ENCODE measurements at regions not wholly inside any gene's neighbourhood (a gene's known extent, or its start where the extent isn't known, plus 50 kb on each side); places are given as distances from the start of the nearest gene placed in this dataset.

- DNase-seq, result no peak
- TF ChIP-seq CTCF (IDR thresholded peaks at IDR 0.05), result no peak
- peaks cover 9% of the 10 kb centered on the region; the same call in 1 of the 2 replicates for H3K9me3 Mint-ChIP-seq
- H3K27me3 Mint-ChIP-seq (ENCODE audit: insufficient read depth), result no peaks in the 10 kb centered on the region
- no peak overlapping the region for H3K27ac Mint-ChIP-seq
- H3K4me1 Mint-ChIP-seq (ENCODE audit: low read depth), result peaks cover 38% of the 10 kb centered on the region
- H3K36me3 Mint-ChIP-seq (ENCODE audit: low read depth), result peaks cover 10% of the 10 kb centered on the region
- H3K4me3 Mint-ChIP-seq, result no peak overlapping the region
Measured at GRCh38 chr1:59022799-59023198, 239.0 kb upstream of the JUN start.

GRCh38 chr1:59025201-59025600 is 241.4 kb upstream of the JUN start:
- H3K27me3 Mint-ChIP-seq (ENCODE audit: insufficient read depth), result no peaks in the 10 kb centered on the region
- no peaks in the 10 kb centered on the region for H3K36me3 Mint-ChIP-seq (ENCODE audit: low read depth)
- H3K9me3 Mint-ChIP-seq, result no peaks in the 10 kb centered on the region
- TF ChIP-seq CTCF (IDR thresholded peaks at IDR 0.05), result no peak
- DNase-seq, result no peak
- H3K27ac Mint-ChIP-seq, result no peak overlapping the region
- H3K4me3 Mint-ChIP-seq, result no peak overlapping the region; the same call in 1 of the 2 replicates
- peaks cover 16% of the 10 kb centered on the region for H3K4me1 Mint-ChIP-seq (ENCODE audit: low read depth)

- H3K36me3 Mint-ChIP-seq (ENCODE audit: low read depth), result no peaks in the 10 kb centered on the region
- H3K9me3 Mint-ChIP-seq, result no peaks in the 10 kb centered on the region
- H3K27ac Mint-ChIP-seq, result no peak overlapping the region
- DNase-seq, result no peak
- peaks cover 9% of the 10 kb centered on the region for H3K4me1 Mint-ChIP-seq (ENCODE audit: low read depth)
- no peaks in the 10 kb centered on the region for H3K27me3 Mint-ChIP-seq (ENCODE audit: insufficient read depth)
- peak overlapping the region; percentile 62 for H3K4me3 Mint-ChIP-seq
- no peak; the same call in 1 of the 2 replicates for TF ChIP-seq CTCF (IDR thresholded peaks at IDR 0.05)
Measured at GRCh38 chr1:59025898-59026426, 242.1 kb upstream of the JUN start.

DNA sequence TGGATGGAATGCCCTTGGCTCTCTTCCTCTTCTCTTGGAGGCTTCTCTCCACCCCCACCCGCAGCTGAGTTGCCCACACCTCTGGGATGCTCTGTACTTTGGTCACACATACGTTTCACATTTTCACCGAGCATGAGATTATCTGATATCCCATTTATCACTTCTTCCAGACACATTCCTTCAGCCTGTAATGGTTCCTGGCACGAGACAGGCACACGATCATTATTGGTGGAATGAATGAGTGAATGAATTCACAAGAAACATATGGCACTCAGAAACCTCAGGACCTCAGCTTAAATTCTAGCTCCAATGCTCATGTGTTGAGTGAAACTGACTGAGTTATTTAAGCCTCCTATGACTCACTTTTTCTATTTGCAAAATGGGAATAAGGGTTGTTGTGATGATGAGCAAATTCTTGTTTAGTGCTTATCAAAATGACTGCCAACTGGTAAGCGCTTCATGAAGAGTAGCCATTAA is 242.7 kb upstream of the JUN start:
- Mint-ChIP-seq H3K4me3 (peak overlapping the region; percentile 62), H3K27me3 (ENCODE audit: insufficient read depth) (no peaks in the 10 kb centered on the region), H3K4me1 (ENCODE audit: low read depth) (peaks cover 6% of the 10 kb centered on the region; the same call in 1 of the 2 replicates), H3K27ac (no peak overlapping the region), H3K36me3 (ENCODE audit: low read depth) (no peaks in the 10 kb centered on the region), H3K9me3 (no peaks in the 10 kb centered on the region)
- no peak for TF ChIP-seq CTCF (IDR thresholded peaks at IDR 0.05)
- DNase-seq, result peak; percentile 84

- H3K36me3 Mint-ChIP-seq (ENCODE audit: low read depth), result no peaks in the 10 kb centered on the region
- DNase-seq, result no peak
Measured at GRCh38 chr1:59027177-59027576, 243.3 kb upstream of the JUN start.

More at GRCh38 chr1:59027177-59027576, 243.3 kb upstream of the JUN start:
- no peak for TF ChIP-seq CTCF (IDR thresholded peaks at IDR 0.05)
- no peaks in the 10 kb centered on the region for H3K27me3 Mint-ChIP-seq (ENCODE audit: insufficient read depth)
- no peak overlapping the region for H3K27ac Mint-ChIP-seq
- peaks cover 6% of the 10 kb centered on the region; the same call in 1 of the 2 replicates for H3K4me1 Mint-ChIP-seq (ENCODE audit: low read depth)
- H3K9me3 Mint-ChIP-seq, result no peaks in the 10 kb centered on the region
- peak overlapping the region; percentile 45 for H3K4me3 Mint-ChIP-seq

All from HFFc6 (cell line).